ENCODE measurements at regions not wholly inside any gene's neighbourhood (a gene's known extent, or its start where the extent isn't known, plus 50 kb on each side); places are given as distances from the start of the nearest gene placed in this dataset.

- TF ChIP-seq, protein P1, sequence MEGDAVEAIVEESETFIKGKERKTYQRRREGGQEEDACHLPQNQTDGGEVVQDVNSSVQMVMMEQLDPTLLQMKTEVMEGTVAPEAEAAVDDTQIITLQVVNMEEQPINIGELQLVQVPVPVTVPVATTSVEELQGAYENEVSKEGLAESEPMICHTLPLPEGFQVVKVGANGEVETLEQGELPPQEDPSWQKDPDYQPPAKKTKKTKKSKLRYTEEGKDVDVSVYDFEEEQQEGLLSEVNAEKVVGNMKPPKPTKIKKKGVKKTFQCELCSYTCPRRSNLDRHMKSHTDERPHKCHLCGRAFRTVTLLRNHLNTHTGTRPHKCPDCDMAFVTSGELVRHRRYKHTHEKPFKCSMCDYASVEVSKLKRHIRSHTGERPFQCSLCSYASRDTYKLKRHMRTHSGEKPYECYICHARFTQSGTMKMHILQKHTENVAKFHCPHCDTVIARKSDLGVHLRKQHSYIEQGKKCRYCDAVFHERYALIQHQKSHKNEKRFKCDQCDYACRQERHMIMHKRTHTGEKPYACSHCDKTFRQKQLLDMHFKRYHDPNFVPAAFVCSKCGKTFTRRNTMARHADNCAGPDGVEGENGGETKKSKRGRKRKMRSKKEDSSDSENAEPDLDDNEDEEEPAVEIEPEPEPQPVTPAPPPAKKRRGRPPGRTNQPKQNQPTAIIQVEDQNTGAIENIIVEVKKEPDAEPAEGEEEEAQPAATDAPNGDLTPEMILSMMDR (IDR thresholded peaks at IDR 0.05), result no peak
- TF ChIP-seq EZH2 (IDR thresholded peaks at IDR 0.05; ENCODE audit: borderline replicate concordance, insufficient read depth, low read depth, low read length, poor library complexity, severe bottlenecking), result no peak
These were observed 1060.8 kb downstream of the FAT4 start for GRCh38 chr4:126375462-126376054.

Measured in B cell (primary cell).